ENCODE measurements at regions not wholly inside any gene's neighbourhood (a gene's known extent, or its start where the extent isn't known, plus 50 kb on each side); places are given as distances from the start of the nearest gene placed in this dataset.

DNA sequence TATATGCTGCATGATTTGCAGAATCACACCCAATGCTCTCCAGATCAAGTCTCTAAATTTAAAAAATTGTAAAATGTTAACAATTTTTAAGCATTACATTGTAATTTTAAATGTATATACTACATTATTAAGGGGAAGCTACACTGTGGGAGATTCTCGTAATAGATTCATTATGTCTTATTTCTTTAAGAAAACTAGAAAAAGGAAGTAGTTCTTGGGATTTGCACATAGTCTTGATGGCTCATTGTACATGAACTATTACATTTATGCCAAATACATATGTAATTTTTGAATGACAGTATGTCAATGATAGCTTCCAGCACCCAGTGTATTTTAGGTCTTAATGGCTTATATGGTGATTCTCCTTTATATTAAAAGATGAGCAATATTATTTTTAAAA, 250.3 kb downstream of the PTPRC start:
- no peaks in the 10 kb centered on the region for H3K9me3 ChIP-seq (replicated peaks in 1 of 2; ENCODE audit: control insufficient read depth in 2 of 2, insufficient read depth in 1 of 2, low read depth in 1 of 2, low read length in 2 of 2)
- H3K9ac ChIP-seq (ENCODE audit: low read depth, low read length, poor library complexity): no peak overlapping the region
- H3K18ac ChIP-seq (ENCODE audit: low read length): no peak overlapping the region
- H3K4me2 ChIP-seq (ENCODE audit: insufficient read depth, low read length, poor library complexity, severe bottlenecking): no peak overlapping the region
- no peak overlapping the region for H2BK12ac ChIP-seq (ENCODE audit: low read length)
- H3K14ac ChIP-seq (ENCODE audit: low read length): no peak overlapping the region
- no peak overlapping the region for H3K23ac ChIP-seq (ENCODE audit: low read depth, low read length, poor library complexity)
- H3K36me3 ChIP-seq (replicated peaks in 1 of 2; ENCODE audit: control insufficient read depth in 2 of 2, insufficient read depth in 2 of 2, low read length in 2 of 2): peaks cover 0 to 41% of the 10 kb centered on the region in 2 donors
- H2BK15ac ChIP-seq (ENCODE audit: low read length): no peak overlapping the region
- H2AK5ac ChIP-seq (ENCODE audit: low read depth, low read length): no peak overlapping the region
- no peak overlapping the region for H2BK5ac ChIP-seq (ENCODE audit: low read length)
- no peaks in the 10 kb centered on the region for H3K79me1 ChIP-seq (ENCODE audit: low read depth, low read length)
- no peak for DNase-seq (ENCODE audit: low spot score)
- WGBS, 2 donors (ENCODE audit: extremely low coverage in 2 of 2, insufficient read length in 2 of 2, insufficient replicate concordance in 1 of 2): no CpG with 5 or more reads among the region's 1 CpG
- no peak overlapping the region for H2AFZ ChIP-seq (ENCODE audit: low read length)
- no peaks in the 10 kb centered on the region for H3K27me3 ChIP-seq (ENCODE audit: control insufficient read depth in 3 of 3, insufficient read depth in 3 of 3, low read depth in 1 of 3, low read length in 3 of 3)
- no peak overlapping the region for H2BK120ac ChIP-seq (ENCODE audit: low read depth, low read length)
- H3K27ac ChIP-seq (replicated peaks; ENCODE audit: low read length): no peak overlapping the region
- H3K4me3 ChIP-seq (ENCODE audit: low read length in 2 of 2): no peak overlapping the region
- no peak overlapping the region for H4K8ac ChIP-seq (ENCODE audit: low read depth, low read length)
- H4K91ac ChIP-seq (ENCODE audit: low read depth, low read length, poor library complexity): no peak overlapping the region
- H3K4ac ChIP-seq (ENCODE audit: low read length): no peak overlapping the region
- H3K4me1 ChIP-seq (ENCODE audit: control insufficient read depth in 2 of 2, insufficient read depth in 1 of 2, low read depth in 1 of 2, low read length in 2 of 2): no peaks in the 10 kb centered on the region

DNA sequence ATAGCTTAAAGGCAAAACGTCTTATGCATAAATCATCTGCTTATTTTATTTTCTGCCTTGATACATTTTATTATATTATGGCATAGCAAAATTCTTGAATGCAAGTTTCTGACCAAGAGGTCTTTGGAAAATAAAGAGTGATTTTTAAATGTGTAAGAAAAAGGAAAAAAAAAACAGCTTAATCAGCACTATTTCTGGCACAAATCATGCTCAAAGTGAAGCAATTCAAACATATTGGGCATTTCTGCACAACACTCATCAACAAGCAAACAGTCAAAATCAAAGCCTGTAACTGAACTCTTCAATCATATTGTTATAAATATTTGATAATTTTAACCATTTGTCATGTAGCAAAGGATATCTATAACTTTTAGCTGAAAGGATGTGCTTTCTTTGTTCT, 250.9 kb downstream of the PTPRC start:
- no peak overlapping the region for H2BK120ac ChIP-seq (ENCODE audit: low read depth, low read length)
- H3K4me3 ChIP-seq (ENCODE audit: low read length in 2 of 2): no peak overlapping the region
- no peaks in the 10 kb centered on the region for H3K79me1 ChIP-seq (ENCODE audit: low read depth, low read length)
- no peak overlapping the region for H4K8ac ChIP-seq (ENCODE audit: low read depth, low read length)
- H3K27me3 ChIP-seq (ENCODE audit: control insufficient read depth in 3 of 3, insufficient read depth in 3 of 3, low read depth in 1 of 3, low read length in 3 of 3): no peaks in the 10 kb centered on the region
- H3K9ac ChIP-seq (ENCODE audit: low read depth, low read length, poor library complexity): no peak overlapping the region
- no peaks in the 10 kb centered on the region for H3K4me1 ChIP-seq (ENCODE audit: control insufficient read depth in 2 of 2, insufficient read depth in 1 of 2, low read depth in 1 of 2, low read length in 2 of 2)
- H3K4ac ChIP-seq (ENCODE audit: low read length): no peak overlapping the region
- H2AK5ac ChIP-seq (ENCODE audit: low read depth, low read length): no peak overlapping the region
- no peak overlapping the region for H3K27ac ChIP-seq (replicated peaks; ENCODE audit: low read length)
- H4K91ac ChIP-seq (ENCODE audit: low read depth, low read length, poor library complexity): no peak overlapping the region
- no peak overlapping the region for H2BK12ac ChIP-seq (ENCODE audit: low read length)
- no peak overlapping the region for H2BK15ac ChIP-seq (ENCODE audit: low read length)
- H3K9me3 ChIP-seq (replicated peaks in 1 of 2; ENCODE audit: control insufficient read depth in 2 of 2, insufficient read depth in 1 of 2, low read depth in 1 of 2, low read length in 2 of 2): no peaks in the 10 kb centered on the region
- H2AFZ ChIP-seq (ENCODE audit: low read length): no peak overlapping the region
- H3K36me3 ChIP-seq (replicated peaks in 1 of 2; ENCODE audit: control insufficient read depth in 2 of 2, insufficient read depth in 2 of 2, low read length in 2 of 2): peaks cover 0 to 40% of the 10 kb centered on the region in 2 donors
- no peak overlapping the region for H3K23ac ChIP-seq (ENCODE audit: low read depth, low read length, poor library complexity)
- H3K4me2 ChIP-seq (ENCODE audit: insufficient read depth, low read length, poor library complexity, severe bottlenecking): no peak overlapping the region
- WGBS, 2 donors (ENCODE audit: extremely low coverage in 2 of 2, insufficient read length in 2 of 2, insufficient replicate concordance in 1 of 2): no CpG with 5 or more reads among the region's 1 CpG
- no peak overlapping the region for H3K14ac ChIP-seq (ENCODE audit: low read length)
- no peak overlapping the region for H2BK5ac ChIP-seq (ENCODE audit: low read length)
- DNase-seq (ENCODE audit: low spot score): no peak
- H3K18ac ChIP-seq (ENCODE audit: low read length): no peak overlapping the region

DNA sequence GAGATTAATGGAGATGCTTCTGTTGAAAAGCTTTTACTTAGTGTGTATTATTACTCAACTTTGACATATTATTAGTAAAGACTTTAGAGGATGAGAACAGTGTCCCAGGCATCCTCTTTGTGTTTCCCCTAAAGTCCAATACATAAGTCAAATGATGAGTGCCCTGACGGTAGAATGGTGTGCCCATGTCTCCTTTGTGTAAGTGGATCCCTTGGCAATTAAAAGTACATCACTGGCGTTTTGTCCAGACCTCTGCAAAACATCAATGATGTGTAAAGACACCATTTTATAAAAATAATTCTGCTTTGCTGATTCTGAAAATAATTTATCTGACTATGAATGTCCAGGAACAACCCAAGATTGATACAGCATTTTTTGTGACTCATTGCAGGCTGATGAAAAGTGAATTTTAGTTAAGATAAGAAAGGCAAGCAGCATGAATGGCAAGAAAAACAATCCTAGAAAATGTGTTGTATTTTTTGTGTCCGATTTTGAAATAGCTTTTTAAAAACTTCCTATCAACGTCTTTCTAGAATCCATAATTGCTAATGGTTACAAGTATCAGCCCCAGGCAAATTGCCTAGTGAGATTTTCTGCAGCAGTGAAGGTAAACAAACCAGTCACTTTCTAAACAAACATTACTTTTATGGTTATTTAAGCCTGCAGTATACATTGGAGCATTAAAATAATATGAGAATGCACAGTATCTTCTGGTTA, 251.5 kb downstream of the PTPRC start:
- no peak overlapping the region for H3K4me2 ChIP-seq (ENCODE audit: insufficient read depth, low read length, poor library complexity, severe bottlenecking)
- H2BK15ac ChIP-seq (ENCODE audit: low read length): no peak overlapping the region
- H4K8ac ChIP-seq (ENCODE audit: low read depth, low read length): no peak overlapping the region
- no peak overlapping the region for H2BK120ac ChIP-seq (ENCODE audit: low read depth, low read length)
- no peak overlapping the region for H2BK5ac ChIP-seq (ENCODE audit: low read length)
- no peak overlapping the region for H3K4ac ChIP-seq (ENCODE audit: low read length)
- no peak for DNase-seq (ENCODE audit: low spot score)
- no CpG with 5 or more reads among the region's 4 CpGs for WGBS, 2 donors (ENCODE audit: extremely low coverage in 2 of 2, insufficient read length in 2 of 2, insufficient replicate concordance in 1 of 2)
- H3K4me1 ChIP-seq (ENCODE audit: control insufficient read depth in 2 of 2, insufficient read depth in 1 of 2, low read depth in 1 of 2, low read length in 2 of 2): no peaks in the 10 kb centered on the region
- H3K27ac ChIP-seq (replicated peaks; ENCODE audit: low read length): no peak overlapping the region
- H2AK5ac ChIP-seq (ENCODE audit: low read depth, low read length): no peak overlapping the region
- H2AFZ ChIP-seq (ENCODE audit: low read length): no peak overlapping the region
- no peak overlapping the region for H3K23ac ChIP-seq (ENCODE audit: low read depth, low read length, poor library complexity)
- H3K36me3 ChIP-seq (replicated peaks in 1 of 2; ENCODE audit: control insufficient read depth in 2 of 2, insufficient read depth in 2 of 2, low read length in 2 of 2): peaks cover 0 to 42% of the 10 kb centered on the region in 2 donors
- H2BK12ac ChIP-seq (ENCODE audit: low read length): no peak overlapping the region
- no peak overlapping the region for H3K18ac ChIP-seq (ENCODE audit: low read length)
- H3K4me3 ChIP-seq (ENCODE audit: low read length in 2 of 2): no peak overlapping the region
- no peaks in the 10 kb centered on the region for H3K79me1 ChIP-seq (ENCODE audit: low read depth, low read length)
- H3K27me3 ChIP-seq (ENCODE audit: control insufficient read depth in 3 of 3, insufficient read depth in 3 of 3, low read depth in 1 of 3, low read length in 3 of 3): no peaks in the 10 kb centered on the region
- H3K9ac ChIP-seq (ENCODE audit: low read depth, low read length, poor library complexity): no peak overlapping the region
- H3K14ac ChIP-seq (ENCODE audit: low read length): no peak overlapping the region
- H4K91ac ChIP-seq (ENCODE audit: low read depth, low read length, poor library complexity): no peak overlapping the region
- H3K9me3 ChIP-seq (replicated peaks in 1 of 2; ENCODE audit: control insufficient read depth in 2 of 2, insufficient read depth in 1 of 2, low read depth in 1 of 2, low read length in 2 of 2): no peaks in the 10 kb centered on the region

DNA sequence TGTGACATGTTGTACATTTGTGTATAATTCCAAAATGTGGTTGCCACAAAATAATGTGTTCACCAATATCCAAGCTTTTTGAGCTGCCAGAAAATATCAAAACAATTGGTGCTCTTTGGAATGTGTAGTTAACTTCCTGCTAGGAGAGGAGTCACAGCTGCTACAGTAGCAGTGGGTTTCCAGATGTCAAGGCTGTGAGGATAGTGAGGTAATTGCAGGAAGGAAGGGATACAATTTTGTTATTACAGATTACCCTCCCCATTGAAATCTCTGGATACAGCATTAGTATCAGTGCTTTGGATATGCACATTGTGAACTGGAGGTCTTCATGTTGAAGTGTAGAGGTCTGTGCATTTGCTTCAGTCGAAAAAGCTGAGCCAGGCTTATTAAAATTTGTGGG, 253.2 kb downstream of the PTPRC start:
- H3K4ac ChIP-seq (ENCODE audit: low read length): no peak overlapping the region
- no peaks in the 10 kb centered on the region for H3K9me3 ChIP-seq (replicated peaks in 1 of 2; ENCODE audit: control insufficient read depth in 2 of 2, insufficient read depth in 1 of 2, low read depth in 1 of 2, low read length in 2 of 2)
- H3K4me1 ChIP-seq (ENCODE audit: control insufficient read depth in 2 of 2, insufficient read depth in 1 of 2, low read depth in 1 of 2, low read length in 2 of 2): no peaks in the 10 kb centered on the region
- H2BK12ac ChIP-seq (ENCODE audit: low read length): no peak overlapping the region
- H3K18ac ChIP-seq (ENCODE audit: low read length): no peak overlapping the region
- H3K4me3 ChIP-seq (ENCODE audit: low read length in 2 of 2): no peak overlapping the region
- H2AFZ ChIP-seq (ENCODE audit: low read length): no peak overlapping the region
- no peak overlapping the region for H3K27ac ChIP-seq (replicated peaks; ENCODE audit: low read length)
- H3K14ac ChIP-seq (ENCODE audit: low read length): no peak overlapping the region
- H4K91ac ChIP-seq (ENCODE audit: low read depth, low read length, poor library complexity): no peak overlapping the region
- no peak overlapping the region for H2BK15ac ChIP-seq (ENCODE audit: low read length)
- no peak overlapping the region for H2AK5ac ChIP-seq (ENCODE audit: low read depth, low read length)
- H4K8ac ChIP-seq (ENCODE audit: low read depth, low read length): no peak overlapping the region
- no peak overlapping the region for H2BK120ac ChIP-seq (ENCODE audit: low read depth, low read length)
- no CpG with 5 or more reads among the region's 1 CpG for WGBS, 2 donors (ENCODE audit: extremely low coverage in 2 of 2, insufficient read length in 2 of 2, insufficient replicate concordance in 1 of 2)
- H2BK5ac ChIP-seq (ENCODE audit: low read length): no peak overlapping the region
- no peak for DNase-seq (ENCODE audit: low spot score)
- no peaks in the 10 kb centered on the region for H3K27me3 ChIP-seq (ENCODE audit: control insufficient read depth in 3 of 3, insufficient read depth in 3 of 3, low read depth in 1 of 3, low read length in 3 of 3)
- no peak overlapping the region for H3K23ac ChIP-seq (ENCODE audit: low read depth, low read length, poor library complexity)
- peaks cover 0 to 52% of the 10 kb centered on the region in 2 donors for H3K36me3 ChIP-seq (replicated peaks in 1 of 2; ENCODE audit: control insufficient read depth in 2 of 2, insufficient read depth in 2 of 2, low read length in 2 of 2)
- no peak overlapping the region for H3K4me2 ChIP-seq (ENCODE audit: insufficient read depth, low read length, poor library complexity, severe bottlenecking)
- H3K9ac ChIP-seq (ENCODE audit: low read depth, low read length, poor library complexity): no peak overlapping the region
- no peaks in the 10 kb centered on the region for H3K79me1 ChIP-seq (ENCODE audit: low read depth, low read length)
